Cardiac muscle cell (in vitro differentiated cells and primary cell): ENCODE measurements at regions not wholly inside any gene's neighbourhood (a gene's known extent, or its start where the extent isn't known, plus 50 kb on each side); places are given as distances from the start of the nearest gene placed in this dataset.

ENCODE experiments used
- DNase-seq, 2 donors: peaks; one replicate each; pipeline versions ENCODE4 v3.0.0 to v3.0.0-alpha.2; 2010 to 2017; ENCODE audit warnings: low read depth in 1 of 2, low spot score in 1 of 2
- H3K27ac ChIP-seq: fragments of 200-600 bp; sonication (generic); 2 replicates; pipeline ENCODE4 v1.5.1; 2016
- H3K27me3 ChIP-seq: fragments of 200-600 bp; sonication (generic); 2 replicates; pipeline ENCODE4 v1.6.0; 2016; ENCODE audit warnings: control low read depth
- H3K36me3 ChIP-seq: fragments of 200-600 bp; sonication (generic); 2 replicates; pipeline ENCODE4 v1.5.1; 2016; ENCODE audit warnings: control low read depth
- H3K4me1 ChIP-seq: fragments of 200-600 bp; sonication (generic); 2 replicates; pipeline ENCODE4 v1.8.1; 2017; ENCODE audit warnings: low read depth, mild to moderate bottlenecking, mixed run types
- H3K4me3 ChIP-seq: fragments of 200-600 bp; sonication (generic); 2 replicates; pipeline ENCODE4 v1.5.1; 2016; ENCODE audit warnings: mild to moderate bottlenecking
- H3K9me3 ChIP-seq: fragments of 200-600 bp; sonication (generic); 2 replicates; pipeline ENCODE4 v1.5.1; 2017; ENCODE audit warnings: low read depth, mild to moderate bottlenecking, control low read depth
- CTCF ChIP-seq: IDR thresholded peaks from 2 replicates; pipeline ENCODE4 v1.5.1; 2012; ENCODE audit warnings: low read depth, mild to moderate bottlenecking, low read length

- TF ChIP-seq CTCF = no peak
- H3K9me3 ChIP-seq = no peaks in the 10 kb centered on the region
- DNase-seq = peak in 1 of 2 donors; percentile 18
- no peak overlapping the region for H3K4me3 ChIP-seq
- H3K4me1 ChIP-seq = no peaks in the 10 kb centered on the region
- H3K27ac ChIP-seq = no peak overlapping the region
- H3K36me3 ChIP-seq = no peaks in the 10 kb centered on the region
- peaks cover 8% of the 10 kb centered on the region for H3K27me3 ChIP-seq
Observed at GRCh38 chr12:106000382-106001104, 138.2 kb downstream of the NUAK1 start.

GRCh38 chr12:106001105-106001836, 137.5 kb downstream of the NUAK1 start:
- H3K4me3 ChIP-seq = no peak overlapping the region
- no peak for TF ChIP-seq CTCF

DNA sequence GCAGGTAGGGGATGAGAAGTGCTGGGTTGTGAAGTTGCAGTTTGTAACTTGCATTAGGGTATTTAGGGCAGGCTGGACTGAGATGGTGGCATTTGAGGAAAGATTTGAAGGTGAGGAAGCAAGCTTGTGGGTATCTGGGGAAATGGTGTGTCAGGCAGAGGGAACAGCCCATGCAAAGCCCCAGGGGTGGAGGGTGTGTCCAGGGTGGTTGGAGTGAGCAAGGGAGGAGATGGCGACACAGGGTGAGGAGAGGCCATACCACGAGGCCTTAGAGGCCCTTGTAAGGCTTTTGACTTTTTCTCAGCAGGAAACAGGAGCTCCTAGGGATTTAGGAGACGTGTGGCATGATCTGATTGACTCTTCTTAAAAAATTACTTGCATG, 136.9 kb downstream of the NUAK1 start:
- Histone ChIP-seq H3K36me3 (no peaks in the 10 kb centered on the region), H3K27me3 (peaks cover 8% of the 10 kb centered on the region), H3K9me3 (no peaks in the 10 kb centered on the region), H3K4me1 (no peaks in the 10 kb centered on the region), H3K27ac (no peak overlapping the region), H3K4me3 (no peak overlapping the region)
- no peak for DNase-seq
- TF ChIP-seq CTCF = no peak

More at GRCh38 chr12:106001105-106001836, 137.5 kb downstream of the NUAK1 start:
- DNase-seq = no peak
- H3K27me3 ChIP-seq = peaks cover 8% of the 10 kb centered on the region
- H3K36me3 ChIP-seq = no peaks in the 10 kb centered on the region
- H3K27ac ChIP-seq = no peak overlapping the region
- H3K4me1 ChIP-seq = no peaks in the 10 kb centered on the region
- H3K9me3 ChIP-seq = no peaks in the 10 kb centered on the region

DNA sequence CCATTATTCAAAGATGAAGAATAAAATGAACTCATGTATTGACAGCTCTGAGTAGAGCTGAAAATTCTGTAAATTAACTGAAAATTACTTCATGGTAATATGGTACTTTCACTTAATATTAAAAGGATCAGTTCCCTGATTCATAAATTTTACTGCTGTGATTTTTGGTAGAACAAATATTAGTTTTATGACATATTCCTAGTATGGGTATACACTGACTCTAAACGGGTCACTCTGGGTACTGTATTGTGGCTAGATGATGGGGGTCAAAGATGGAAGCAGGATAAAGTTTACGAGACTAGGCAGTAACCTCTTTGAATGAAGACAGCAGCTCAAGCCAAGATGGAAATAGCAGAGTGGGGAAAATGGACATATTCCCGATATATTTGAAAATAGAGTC, 135.5 kb downstream of the NUAK1 start:
- no peak for DNase-seq
- H3K9me3 ChIP-seq = no peaks in the 10 kb centered on the region
- H3K4me3 ChIP-seq = no peak overlapping the region
- no peak for TF ChIP-seq CTCF
- peaks cover 8% of the 10 kb centered on the region for H3K27me3 ChIP-seq
- no peaks in the 10 kb centered on the region for H3K36me3 ChIP-seq
- H3K27ac ChIP-seq = no peak overlapping the region
- no peaks in the 10 kb centered on the region for H3K4me1 ChIP-seq

- TF ChIP-seq CTCF = no peak
- Histone ChIP-seq H3K4me1 (no peaks in the 10 kb centered on the region), H3K4me3 (no peak overlapping the region), H3K27me3 (peaks cover 8% of the 10 kb centered on the region), H3K27ac (no peak overlapping the region), H3K9me3 (no peaks in the 10 kb centered on the region), H3K36me3 (no peaks in the 10 kb centered on the region)
- DNase-seq = no peak
Observed at GRCh38 chr12:106004289-106004688, 134.5 kb downstream of the NUAK1 start.
